SH-SY5Y (cell line): ENCODE measurements at regions not wholly inside any gene's neighbourhood (a gene's known extent, or its start where the extent isn't known, plus 50 kb on each side); places are given as distances from the start of the nearest gene placed in this dataset.

ENCODE experiments used
- GATA2 ChIP-seq: IDR thresholded peaks from 2 replicates; pipeline ENCODE4 v1.6.1; 2011; ENCODE audit warnings: mild to moderate bottlenecking, low read depth, low read length
- GATA3 ChIP-seq: IDR thresholded peaks from 2 replicates; pipeline ENCODE4 v1.6.1; 2011; ENCODE audit warnings: low read depth, mild to moderate bottlenecking, low read length, moderate library complexity

GRCh38 chr1:5578690-5579089 is 413.5 kb downstream of the NPHP4 start:
- no peak for TF ChIP-seq GATA3
- TF ChIP-seq GATA2 = no peak
